ENCODE measurements at regions not wholly inside any gene's neighbourhood (a gene's known extent, or its start where the extent isn't known, plus 50 kb on each side); places are given as distances from the start of the nearest gene placed in this dataset.

- DNase-seq (ENCODE audit: insufficient read length, low spot score) (no peak), FAIRE-seq (no peak)
- no peak for TF ChIP-seq CTCF (IDR thresholded peaks at IDR 0.05; ENCODE audit: insufficient read depth, missing control alignments)
Observed at GRCh38 chr18:1246827-1247226, 342.2 kb downstream of the ADCYAP1 start.

- no peak for TF ChIP-seq CTCF (IDR thresholded peaks at IDR 0.05; ENCODE audit: insufficient read depth, missing control alignments)
- peak; percentile 70 for FAIRE-seq
- no peak for DNase-seq (ENCODE audit: insufficient read length, low spot score)
Observed at GRCh38 chr18:1252534-1252933, 347.9 kb downstream of the ADCYAP1 start.

GRCh38 chr18:1252936-1253335 is 348.3 kb downstream of the ADCYAP1 start:
- no peak for TF ChIP-seq CTCF (IDR thresholded peaks at IDR 0.05; ENCODE audit: insufficient read depth, missing control alignments)
- DNase-seq (ENCODE audit: insufficient read length, low spot score) (no peak), FAIRE-seq (no peak)

- TF ChIP-seq CTCF (IDR thresholded peaks at IDR 0.05; ENCODE audit: insufficient read depth, missing control alignments), result no peak
- FAIRE-seq (no peak), DNase-seq (ENCODE audit: insufficient read length, low spot score) (no peak)
Observed at GRCh38 chr18:1253827-1254226, 349.2 kb downstream of the ADCYAP1 start.

- FAIRE-seq (no peak), DNase-seq (ENCODE audit: insufficient read length, low spot score) (no peak)
- no peak for TF ChIP-seq CTCF (IDR thresholded peaks at IDR 0.05; ENCODE audit: insufficient read depth, missing control alignments)
Observed at GRCh38 chr18:1261054-1261453, 356.4 kb downstream of the ADCYAP1 start.

- no peak for DNase-seq (ENCODE audit: insufficient read length, low spot score)
- no peak for TF ChIP-seq CTCF (IDR thresholded peaks at IDR 0.05; ENCODE audit: insufficient read depth, missing control alignments)
- no peak for FAIRE-seq
Observed at GRCh38 chr18:1267021-1267420, 362.4 kb downstream of the ADCYAP1 start.

GRCh38 chr18:1270081-1270480 is 365.4 kb downstream of the ADCYAP1 start:
- TF ChIP-seq CTCF (IDR thresholded peaks at IDR 0.05; ENCODE audit: insufficient read depth, missing control alignments), result no peak
- peak; percentile 41 for FAIRE-seq
- DNase-seq (ENCODE audit: insufficient read length, low spot score), result no peak

All from D721Med (cell line).